Islet of Langerhans (tissue), 1 donor: ENCODE measurements at regions not wholly inside any gene's neighbourhood (a gene's known extent, or its start where the extent isn't known, plus 50 kb on each side); places are given as distances from the start of the nearest gene placed in this dataset.
"Not testable (repeated sequence)": the region's sequence is repeated elsewhere in the genome, so short reads cannot be mapped to it uniquely, and the experiment has no call there.

Experiments
- FAIRE-seq: peaks from one replicate; lab custom pipeline; 2011; peaks lifted over from hg19 to GRCh38; lab: Jason Lieb, UNC

GRCh38 chr21:9026729-9027416, 1494.5 kb upstream of the TPTE start:
- FAIRE-seq: not testable (repeated sequence)

DNA sequence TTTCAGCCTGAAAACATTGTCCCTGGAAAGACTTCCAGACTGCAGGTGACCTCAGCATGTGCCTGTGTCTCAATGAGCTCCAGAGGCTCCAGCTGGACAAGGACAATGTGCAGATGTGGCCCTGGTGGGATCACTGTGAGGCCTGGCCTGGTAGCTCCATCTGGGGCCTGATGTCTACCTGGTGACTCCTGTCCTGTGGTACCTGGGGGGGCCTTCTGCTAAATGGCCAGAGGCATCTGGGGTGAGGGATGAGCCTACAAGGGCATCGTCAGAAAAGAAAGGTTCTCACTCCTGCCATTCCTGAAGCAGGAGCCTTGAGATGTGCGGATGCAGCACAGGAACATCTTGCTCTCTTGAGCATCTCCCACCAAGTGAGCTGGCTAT, 1494.0 kb upstream of the TPTE start:
- not testable (repeated sequence) for FAIRE-seq

DNA sequence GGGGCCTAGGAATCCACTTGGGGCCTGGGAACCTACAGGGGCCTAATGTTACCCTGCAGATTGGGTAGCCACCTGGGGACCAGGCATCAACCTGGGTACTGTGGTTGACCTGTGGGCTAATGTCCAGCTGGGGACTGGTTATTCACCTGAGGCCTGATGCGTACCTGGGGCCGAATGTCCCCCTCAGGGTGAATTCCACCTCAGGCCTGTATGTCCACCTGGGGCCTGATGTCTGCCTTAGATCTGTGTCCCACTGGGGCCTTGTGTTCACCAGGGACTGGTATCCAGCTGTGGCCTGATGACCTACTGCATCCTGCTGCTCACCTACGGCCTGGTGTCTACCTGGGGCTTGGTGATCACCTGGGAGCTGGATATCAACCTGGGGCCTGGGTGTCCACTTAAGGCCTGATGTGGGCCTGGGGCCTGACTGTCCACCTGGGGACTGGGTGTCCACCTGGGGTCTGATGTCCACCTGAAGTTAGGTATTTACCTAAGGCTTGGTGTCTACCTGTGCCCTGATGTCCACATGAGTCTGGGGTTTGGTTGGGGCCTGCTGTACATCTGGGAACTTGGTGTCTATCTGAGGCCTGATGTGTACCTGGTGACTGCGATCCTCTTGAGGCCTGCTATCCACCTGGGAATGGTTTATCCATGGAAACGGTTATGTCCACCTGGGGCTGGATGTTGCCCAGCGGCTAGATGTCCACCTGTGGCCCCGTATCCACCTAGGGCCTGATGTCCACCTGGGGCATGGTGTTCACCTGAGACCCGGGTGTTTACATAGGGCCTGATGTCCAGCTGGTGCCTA, 1492.6 kb upstream of the TPTE start:
- FAIRE-seq: not testable (repeated sequence)

DNA sequence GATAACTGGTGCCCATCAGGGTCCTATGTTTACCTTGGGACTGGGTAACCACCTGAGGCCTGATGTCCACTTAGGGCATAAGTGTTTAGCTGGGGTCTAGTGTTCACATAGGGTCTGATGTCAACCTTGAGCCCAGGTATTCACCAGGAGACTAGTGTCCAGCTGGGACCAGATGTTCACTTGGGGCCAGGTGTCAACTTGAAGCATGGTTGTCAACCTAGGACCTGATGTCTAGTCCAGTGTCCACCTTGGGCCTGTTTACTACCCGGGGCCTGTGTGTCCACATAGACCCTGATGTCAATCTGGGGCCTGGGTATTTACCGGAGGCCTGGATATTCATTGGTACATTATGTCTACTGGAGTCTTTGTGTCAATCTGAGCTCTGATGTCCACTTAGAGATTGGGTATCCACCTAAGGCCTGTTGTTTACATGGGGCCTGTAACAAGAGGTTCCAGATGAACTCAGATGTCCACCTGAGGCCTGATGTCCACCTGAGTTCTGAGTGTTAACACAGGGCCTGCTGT, 1491.2 kb upstream of the TPTE start:
- not testable (repeated sequence) for FAIRE-seq

GRCh38 chr21:9031482-9032374, 1489.7 kb upstream of the TPTE start:
- not testable (repeated sequence) for FAIRE-seq

- FAIRE-seq: not testable (repeated sequence)
Measured at GRCh38 chr21:9032547-9032946, 1488.8 kb upstream of the TPTE start.

DNA sequence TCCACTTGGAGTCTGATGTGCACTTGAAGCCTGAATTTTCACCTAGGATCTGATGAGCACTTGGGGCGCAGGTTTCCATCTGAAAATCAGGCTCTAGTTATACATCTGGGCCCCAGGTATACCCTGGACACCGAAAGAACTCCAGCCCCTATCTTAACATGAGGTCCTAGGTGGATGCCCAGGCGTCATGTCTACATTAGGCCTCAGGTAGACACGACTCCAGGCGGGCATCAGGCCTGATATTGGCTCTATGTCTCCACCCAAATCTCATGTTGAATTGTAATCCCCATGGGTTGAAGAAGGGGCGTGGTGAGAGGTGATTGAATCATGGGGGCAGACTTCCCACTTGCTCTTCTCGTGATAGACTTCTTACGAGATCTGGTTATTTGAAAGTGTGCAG, 1488.1 kb upstream of the TPTE start:
- FAIRE-seq: not testable (repeated sequence)

GRCh38 chr21:9034491-9035200, 1486.7 kb upstream of the TPTE start:
- FAIRE-seq: not testable (repeated sequence)

- not testable (repeated sequence) for FAIRE-seq
Measured at GRCh38 chr21:9035225-9035624, 1486.2 kb upstream of the TPTE start.

GRCh38 chr21:9035970-9036369, 1485.4 kb upstream of the TPTE start:
- not testable (repeated sequence) for FAIRE-seq

- not testable (repeated sequence) for FAIRE-seq
Measured at GRCh38 chr21:9036966-9037587, 1484.3 kb upstream of the TPTE start.

DNA sequence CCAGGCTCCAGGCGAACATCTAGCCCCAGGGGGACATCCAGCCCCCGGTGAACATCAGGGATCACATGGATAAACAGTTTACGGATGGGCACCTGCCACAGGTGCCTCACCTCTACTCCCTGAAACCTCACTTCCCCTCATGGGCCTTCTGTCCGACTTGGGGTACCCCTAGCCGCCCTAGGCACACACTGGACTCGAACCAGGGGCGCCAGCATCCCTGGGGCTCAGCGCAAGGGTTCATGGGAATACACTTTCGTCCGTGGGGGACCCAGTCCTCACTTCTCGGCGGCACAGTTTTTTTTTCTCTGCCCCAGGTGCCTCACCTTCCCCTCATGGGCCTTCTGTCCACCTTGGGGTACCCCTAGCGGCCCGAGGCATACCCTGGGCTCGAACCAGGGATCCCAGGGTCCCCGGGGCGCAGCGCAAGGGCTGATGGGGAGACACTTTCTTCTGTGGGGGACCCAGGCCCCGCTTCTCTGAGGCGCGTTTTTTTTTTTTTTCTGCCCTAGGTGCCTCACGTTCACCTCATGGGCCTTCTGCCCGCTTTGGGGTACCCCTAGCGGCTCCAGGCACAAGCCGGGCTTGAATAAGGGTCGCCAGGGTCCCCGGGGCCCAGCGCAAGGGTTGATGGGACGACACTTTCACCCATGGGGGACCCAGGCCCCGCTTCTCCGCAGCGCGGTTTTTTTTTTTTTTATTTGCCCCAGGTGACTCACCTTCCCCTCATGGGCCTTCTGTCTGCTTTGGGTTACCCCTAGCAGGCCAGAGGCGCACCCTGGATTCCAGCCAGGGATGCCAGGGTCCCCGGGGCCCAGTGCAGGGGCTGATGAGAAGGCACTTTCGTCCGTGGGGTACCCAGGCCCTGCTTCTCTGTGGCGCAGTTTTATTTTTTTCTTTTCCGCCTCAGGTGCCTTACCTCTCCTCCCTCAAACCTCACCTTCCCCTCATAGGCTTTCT, 1483.5 kb upstream of the TPTE start:
- not testable (repeated sequence) for FAIRE-seq

- FAIRE-seq: not testable (repeated sequence)
Measured at GRCh38 chr21:9039520-9040365, 1481.6 kb upstream of the TPTE start.

DNA sequence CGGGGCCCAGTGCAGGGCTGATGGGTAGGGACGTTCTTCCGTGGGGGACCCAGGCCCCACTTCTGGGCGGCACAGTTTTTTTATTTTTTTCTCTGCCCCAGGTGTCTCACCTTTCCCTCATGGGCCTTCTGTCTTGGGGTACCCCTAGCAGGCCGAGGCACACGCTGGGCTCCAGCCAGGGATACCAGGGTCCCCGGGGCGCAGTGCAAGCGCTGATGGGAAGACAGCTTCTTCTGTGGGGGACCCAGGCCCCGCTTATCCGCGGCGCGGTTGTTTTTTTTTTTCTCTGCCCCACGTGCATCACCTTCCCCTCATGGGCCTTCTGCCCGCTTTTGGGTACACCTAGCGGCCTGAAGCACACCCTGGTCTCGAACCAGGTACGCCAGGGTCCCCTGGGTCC, 1481.0 kb upstream of the TPTE start:
- FAIRE-seq: not testable (repeated sequence)

GRCh38 chr21:9041175-9041948, 1480.0 kb upstream of the TPTE start:
- FAIRE-seq: not testable (repeated sequence)

DNA sequence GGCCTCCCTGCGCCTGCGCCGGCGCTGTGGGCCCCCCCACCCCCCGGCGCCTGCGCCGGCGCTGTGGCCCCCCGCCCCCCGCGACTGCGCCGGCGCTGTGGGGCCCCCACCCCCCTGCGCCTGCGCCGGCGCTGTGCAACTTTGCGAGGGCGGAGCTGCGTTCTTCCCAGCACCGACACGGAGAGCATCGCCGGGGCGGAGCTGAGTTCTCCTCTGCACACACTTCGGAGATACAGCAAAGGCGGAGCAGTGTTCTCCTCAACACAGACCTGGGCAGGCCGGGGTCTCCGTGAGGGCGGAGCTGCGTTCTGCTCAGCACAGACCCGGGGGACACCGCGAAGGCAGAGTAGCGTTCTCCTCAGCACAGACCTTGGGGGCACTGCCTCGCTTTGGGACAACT, 1478.3 kb upstream of the TPTE start:
- not testable (repeated sequence) for FAIRE-seq

DNA sequence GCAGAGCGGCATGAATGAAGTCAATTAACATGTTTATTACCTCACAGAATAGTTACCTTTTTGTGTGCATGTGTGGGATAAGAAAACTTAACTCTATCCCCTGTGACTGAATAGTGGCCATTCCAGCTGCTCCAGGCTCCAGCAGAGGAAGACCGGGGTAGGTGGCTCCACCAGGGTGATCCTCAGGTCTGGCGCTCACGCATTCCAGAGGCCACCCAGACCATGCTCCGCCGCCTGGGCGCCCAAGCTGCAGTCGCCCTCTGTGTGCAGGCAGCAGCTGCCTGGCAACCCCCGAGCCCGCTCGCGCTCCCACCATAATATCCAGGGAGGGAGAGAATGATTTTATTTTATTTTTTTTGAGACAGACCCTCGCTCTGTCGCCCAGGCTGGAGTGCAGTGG, 1474.5 kb upstream of the TPTE start:
- FAIRE-seq: not testable (repeated sequence)

DNA sequence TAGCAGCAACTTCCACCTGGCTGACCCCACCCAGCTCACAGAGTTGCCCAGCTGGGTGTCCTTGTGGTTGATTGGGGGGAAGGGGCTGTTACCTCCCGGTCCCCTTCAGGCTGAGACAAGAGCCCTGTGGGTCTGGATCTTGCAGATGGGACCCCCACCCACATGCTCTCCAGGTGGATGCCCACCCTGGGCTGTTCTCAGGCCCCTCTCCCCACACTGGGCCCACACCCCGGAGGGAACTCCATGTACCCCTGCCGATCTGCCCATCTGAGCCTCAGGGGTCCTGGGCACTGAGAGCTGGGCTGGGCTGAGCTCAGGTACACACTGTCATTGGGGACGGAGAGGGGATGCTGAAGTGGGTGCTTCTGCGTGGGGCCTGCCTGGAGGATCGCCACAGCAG, 1453.9 kb upstream of the TPTE start:
- FAIRE-seq: not testable (repeated sequence)
